Mesenchymal stem cell (in vitro differentiated cells and primary cell): ENCODE measurements at regions not wholly inside any gene's neighbourhood (a gene's known extent, or its start where the extent isn't known, plus 50 kb on each side); places are given as distances from the start of the nearest gene placed in this dataset.

Experiments
- DNase-seq: peaks from one replicate; pipeline ENCODE4 v3.0.0-alpha.2; 2013
- H2AFZ ChIP-seq: one replicate; pipeline ENCODE4 v1.6.1; 2013; ENCODE audit warnings: low read depth, mild to moderate bottlenecking, control low read depth, inconsistent platforms, low read length, moderate library complexity
- H2AK5ac ChIP-seq: 2 replicates; pipeline ENCODE4 v1.6.1; 2013; ENCODE audit warnings: low read length, moderate library complexity, mild to moderate bottlenecking, inconsistent platforms; ENCODE audit not compliant: severe bottlenecking
- H2BK120ac ChIP-seq: one replicate; pipeline ENCODE4 v1.6.1; 2013; ENCODE audit warnings: low read depth, mild to moderate bottlenecking, inconsistent platforms, low read length, moderate library complexity
- H2BK12ac ChIP-seq, 2 experiments: one replicate each; pipeline ENCODE4 v1.6.1; 2013; ENCODE audit warnings: inconsistent platforms in 2 of 2, low read length in 2 of 2, mild to moderate bottlenecking in 2 of 2, moderate library complexity in 2 of 2, control low read depth in 1 of 2
- H2BK15ac ChIP-seq: one replicate; pipeline ENCODE4 v1.6.1; 2013; ENCODE audit warnings: mild to moderate bottlenecking, low read depth, inconsistent platforms; ENCODE audit not compliant: poor library complexity, severe bottlenecking
- H2BK5ac ChIP-seq: 2 replicates; pipeline ENCODE4 v1.6.1; 2013; ENCODE audit warnings: low read depth, mild to moderate bottlenecking, low read length, control low read depth, inconsistent platforms; ENCODE audit not compliant: poor library complexity, severe bottlenecking
- H3K14ac ChIP-seq, 2 experiments: one replicate each; pipeline ENCODE4 v1.6.1; 2013; ENCODE audit warnings: inconsistent platforms in 2 of 2, low read length in 2 of 2, control low read depth in 1 of 2, mild to moderate bottlenecking in 1 of 2, moderate library complexity in 1 of 2
- H3K18ac ChIP-seq, 2 experiments: one replicate each; pipeline ENCODE4 v1.6.1; 2013; ENCODE audit warnings: inconsistent platforms in 2 of 2, low read length in 2 of 2, control low read depth in 1 of 2, low read depth in 1 of 2, mild to moderate bottlenecking in 1 of 2
- H3K23ac ChIP-seq, 2 experiments: one replicate each; pipeline ENCODE4 v1.6.1; 2013; ENCODE audit warnings: inconsistent platforms in 2 of 2, low read length in 2 of 2, mild to moderate bottlenecking in 2 of 2, moderate library complexity in 2 of 2, control low read depth in 1 of 2
- H3K27ac ChIP-seq: 2 replicates; pipeline ENCODE4 v1.5.1; 2013; ENCODE audit warnings: mild to moderate bottlenecking, moderate library complexity, low read length, control low read depth, inconsistent platforms; ENCODE audit not compliant: poor library complexity, severe bottlenecking
- H3K27me3 ChIP-seq, 2 experiments: 2 replicates each; pipeline versions ENCODE4 v1.6.1 to v1.7.0; 2013; ENCODE audit warnings: low read length in 2 of 2, mild to moderate bottlenecking in 2 of 2, moderate library complexity in 2 of 2, control low read depth in 1 of 2, inconsistent platforms in 1 of 2; ENCODE audit not compliant: control insufficient read depth in 1 of 2, insufficient read depth in 1 of 2
- H3K36me3 ChIP-seq, 2 experiments: 2 replicates each; pipeline versions ENCODE4 v1.6.1 to v1.7.0; 2013; ENCODE audit warnings: low read length in 2 of 2, control low read depth in 1 of 2, inconsistent platforms in 1 of 2, low read depth in 1 of 2, mild to moderate bottlenecking in 1 of 2; ENCODE audit not compliant: insufficient read depth in 2 of 2, control insufficient read depth in 1 of 2
- H3K4ac ChIP-seq, 2 experiments: one replicate each; pipeline ENCODE4 v1.6.1; 2013; ENCODE audit warnings: inconsistent platforms in 2 of 2, low read length in 2 of 2, mild to moderate bottlenecking in 2 of 2, moderate library complexity in 2 of 2, control low read depth in 1 of 2, low read depth in 1 of 2
- H3K4me1 ChIP-seq: 2 replicates; pipeline ENCODE4 v1.6.1; 2013; ENCODE audit warnings: low read depth, low read length, control low read depth; ENCODE audit not compliant: control insufficient read depth, insufficient read depth
- H3K4me2 ChIP-seq: 2 replicates; pipeline ENCODE4 v1.6.1; 2013; ENCODE audit warnings: low read length, mild to moderate bottlenecking, inconsistent platforms; ENCODE audit not compliant: poor library complexity, severe bottlenecking
- H3K4me3 ChIP-seq, 2 experiments: 2 replicates each; pipeline versions ENCODE4 v1.5.1 to v1.7.0; 2013; ENCODE audit warnings: low read length in 2 of 2, mild to moderate bottlenecking in 2 of 2, control low read depth in 1 of 2, low read depth in 1 of 2; ENCODE audit not compliant: insufficient read depth in 1 of 2
- H3K79me1 ChIP-seq: replicated peaks from 2 replicates; pipeline ENCODE4 v1.6.1; 2013; ENCODE audit warnings: mild to moderate bottlenecking, control low read depth, low read length, inconsistent platforms; ENCODE audit not compliant: poor library complexity, severe bottlenecking
- H3K9ac ChIP-seq: 2 replicates; pipeline ENCODE4 v1.7.0; 2013; ENCODE audit warnings: mild to moderate bottlenecking, low read length, moderate library complexity
- H3K9me3 ChIP-seq: 2 replicates; pipeline ENCODE4 v1.7.0; 2013; ENCODE audit warnings: mild to moderate bottlenecking, low read length; ENCODE audit not compliant: control insufficient read depth
- H4K8ac ChIP-seq: one replicate; pipeline ENCODE4 v1.6.1; 2013; ENCODE audit warnings: inconsistent platforms, mild to moderate bottlenecking, low read length, moderate library complexity
- H4K91ac ChIP-seq: one replicate; pipeline ENCODE4 v1.6.1; 2013; ENCODE audit warnings: mild to moderate bottlenecking, low read length, inconsistent platforms
- WGBS: methylation state at CpG from one replicate; pipeline ENCODE4 v1.1.7; 2013; ENCODE audit warnings: mixed read lengths; 5-methylcytosine and 5-hydroxymethylcytosine counted together

- no peak overlapping the region for H4K91ac ChIP-seq
- H3K9ac ChIP-seq, result no peak overlapping the region
- no peak overlapping the region for H3K4me3 ChIP-seq
- no peaks in the 10 kb centered on the region for H3K79me1 ChIP-seq
- H3K14ac ChIP-seq, result no peak overlapping the region
- H2BK12ac ChIP-seq, result no peak overlapping the region
- no peak overlapping the region for H3K4me2 ChIP-seq
- no peak overlapping the region for H4K8ac ChIP-seq
- H2AFZ ChIP-seq, result no peak overlapping the region
- WGBS, result 98% methylated on average over 2 of the region's 2 CpGs
- no peak overlapping the region for H3K4ac ChIP-seq
- H3K27ac ChIP-seq, result no peak overlapping the region
- H3K9me3 ChIP-seq, result no peaks in the 10 kb centered on the region
- H3K23ac ChIP-seq, result no peak overlapping the region
- peaks cover 6% of the 10 kb centered on the region for H3K4me1 ChIP-seq
- no peak for DNase-seq
- H2AK5ac ChIP-seq, result no peak overlapping the region
- H2BK120ac ChIP-seq, result no peak overlapping the region
- H3K18ac ChIP-seq, result no peak overlapping the region
- H2BK5ac ChIP-seq, result no peak overlapping the region
- no peaks in the 10 kb centered on the region for H3K27me3 ChIP-seq
- H2BK15ac ChIP-seq, result no peak overlapping the region
- H3K36me3 ChIP-seq, result no peaks in the 10 kb centered on the region
Observed at GRCh38 chr4:123591875-123592274, 195.3 kb downstream of the SPRY1 start.

GRCh38 chr4:123593655-123594054 is 197.1 kb downstream of the SPRY1 start:
- Histone ChIP-seq H3K27me3 (no peaks in the 10 kb centered on the region), H3K4me2 (no peak overlapping the region), H3K4me1 (peaks cover 1% of the 10 kb centered on the region), H2BK12ac (peak overlapping the region in 1 of 2 experiments; percentile 72), H3K4me3 (no peak overlapping the region), H3K79me1 (no peaks in the 10 kb centered on the region), H2BK15ac (peak overlapping the region; percentile 48), H3K4ac (no peak overlapping the region), H4K8ac (no peak overlapping the region), H2AFZ (no peak overlapping the region), H3K18ac (no peak overlapping the region), H3K14ac (no peak overlapping the region), H3K9ac (no peak overlapping the region), H4K91ac (no peak overlapping the region), H2BK120ac (no peak overlapping the region), H2BK5ac (no peak overlapping the region), H3K9me3 (no peaks in the 10 kb centered on the region), H3K36me3 (no peaks in the 10 kb centered on the region), H2AK5ac (no peak overlapping the region), H3K27ac (no peak overlapping the region), H3K23ac (no peak overlapping the region)
- no peak for DNase-seq
- WGBS, result 100% methylated on average over 1 of the region's 3 CpGs

GRCh38 chr4:123596805-123597204 is 200.2 kb downstream of the SPRY1 start:
- no peak overlapping the region for H3K23ac ChIP-seq
- H3K9me3 ChIP-seq, result no peaks in the 10 kb centered on the region
- no peak for DNase-seq
- 93% methylated on average over 1 of the region's 3 CpGs for WGBS
- H2AK5ac ChIP-seq, result peak overlapping the region; percentile 56
- H2BK120ac ChIP-seq, result no peak overlapping the region
- H3K4ac ChIP-seq, result peak overlapping the region in 1 of 2 experiments; percentile 46
- H3K9ac ChIP-seq, result no peak overlapping the region
- no peak overlapping the region for H3K4me2 ChIP-seq
- no peaks in the 10 kb centered on the region for H3K79me1 ChIP-seq
- no peak overlapping the region for H3K27ac ChIP-seq
- peak overlapping the region in 1 of 2 experiments; percentile 36 for H3K14ac ChIP-seq
- H3K4me3 ChIP-seq, result no peak overlapping the region
- no peak overlapping the region for H2AFZ ChIP-seq
- H3K36me3 ChIP-seq, result no peaks in the 10 kb centered on the region
- H3K18ac ChIP-seq, result peak overlapping the region in 1 of 2 experiments; percentile 86
- H4K91ac ChIP-seq, result peak overlapping the region; percentile 54
- no peak overlapping the region for H4K8ac ChIP-seq
- H2BK15ac ChIP-seq, result no peak overlapping the region
- H2BK12ac ChIP-seq, result peak overlapping the region; percentile 90 to 97
- no peak overlapping the region for H2BK5ac ChIP-seq
- H3K27me3 ChIP-seq, result no peaks in the 10 kb centered on the region
- peaks cover 2% of the 10 kb centered on the region for H3K4me1 ChIP-seq

GRCh38 chr4:123597586-123597985 is 201.0 kb downstream of the SPRY1 start:
- Histone ChIP-seq H3K4ac (no peak overlapping the region), H4K91ac (no peak overlapping the region), H2BK12ac (peak overlapping the region; percentile 41 to 72), H4K8ac (no peak overlapping the region), H2BK5ac (no peak overlapping the region), H3K4me1 (peaks cover 2% of the 10 kb centered on the region), H3K27me3 (no peaks in the 10 kb centered on the region), H3K18ac (no peak overlapping the region), H3K4me2 (no peak overlapping the region), H2BK120ac (no peak overlapping the region), H3K27ac (peak overlapping the region; percentile 19), H2AFZ (no peak overlapping the region), H3K9ac (no peak overlapping the region), H3K36me3 (no peaks in the 10 kb centered on the region), H3K14ac (no peak overlapping the region), H3K9me3 (no peaks in the 10 kb centered on the region), H2BK15ac (no peak overlapping the region), H3K79me1 (no peaks in the 10 kb centered on the region), H3K23ac (no peak overlapping the region), H2AK5ac (no peak overlapping the region), H3K4me3 (no peak overlapping the region)
- 68% methylated on average over 1 of the region's 1 CpG for WGBS
- DNase-seq, result peak; percentile 57
